ENCODE measurements at regions not wholly inside any gene's neighbourhood (a gene's known extent, or its start where the extent isn't known, plus 50 kb on each side); places are given as distances from the start of the nearest gene placed in this dataset.

DNA sequence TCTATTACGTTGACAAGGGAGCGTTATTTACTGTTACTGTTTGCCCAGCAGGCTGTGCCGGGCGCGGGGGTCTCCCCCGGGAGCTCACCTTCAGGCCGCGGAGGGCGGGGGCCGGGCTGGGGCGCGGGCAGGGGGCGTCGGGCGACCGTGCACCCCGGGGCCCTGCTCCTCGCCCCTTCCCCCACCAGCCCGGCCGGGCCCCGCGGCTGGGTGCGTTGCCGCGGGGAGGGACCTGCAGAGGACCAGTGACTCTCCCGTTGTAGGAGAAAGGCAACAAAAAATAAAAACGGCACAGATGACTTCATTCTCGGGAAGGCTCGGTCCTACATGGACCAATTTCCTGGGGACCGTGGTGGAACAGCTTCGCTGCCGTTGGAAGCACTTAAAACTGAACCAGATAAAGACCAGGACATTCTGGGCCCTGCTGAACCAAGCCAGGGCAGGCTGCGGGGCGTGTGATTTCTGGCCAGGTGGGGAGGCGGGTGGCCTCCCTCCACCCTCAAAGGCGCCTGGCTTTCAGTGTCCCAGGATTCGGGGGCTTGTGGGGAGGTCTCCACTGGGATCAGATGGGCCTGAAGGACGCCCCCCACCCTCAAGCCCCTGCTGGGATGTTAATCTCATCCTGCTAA lies 57.4 kb downstream of the IGLL1 start:
- no peaks in the 10 kb centered on the region for H3K9me3 ChIP-seq
- no peaks in the 10 kb centered on the region for H3K36me3 ChIP-seq
- peaks cover 6 to 44% (median 21%) of the 10 kb centered on the region in 12 donors for H3K4me1 ChIP-seq
- DNase-seq (peak in 4 of 5 donors; percentile 31 to 66 (median 36)), ATAC-seq (peak in 3 of 4 donors; percentile 11 to 37 (median 16))
- peaks cover 0 to 3% (median 0%) of the 10 kb centered on the region in 9 donors for H3K27me3 ChIP-seq
- H3K4me3 ChIP-seq: peak overlapping the region in 9 of 12 donors; percentile 49 to 63 (median 56)
- intact Hi-C loops (cut with DNase I): loop anchor here in 4 of 10 donors (2.0 to 10.0 kb wide), 2 partner anchors 16 to 218 kb away; no protein-coding TSS in a partner anchor
- H3K27ac ChIP-seq: peak overlapping the region; percentile 61 to 99 (median 92)
- no peak for TF ChIP-seq POLR2A (IDR thresholded peaks at IDR 0.05)
- TF ChIP-seq, protein P1, sequence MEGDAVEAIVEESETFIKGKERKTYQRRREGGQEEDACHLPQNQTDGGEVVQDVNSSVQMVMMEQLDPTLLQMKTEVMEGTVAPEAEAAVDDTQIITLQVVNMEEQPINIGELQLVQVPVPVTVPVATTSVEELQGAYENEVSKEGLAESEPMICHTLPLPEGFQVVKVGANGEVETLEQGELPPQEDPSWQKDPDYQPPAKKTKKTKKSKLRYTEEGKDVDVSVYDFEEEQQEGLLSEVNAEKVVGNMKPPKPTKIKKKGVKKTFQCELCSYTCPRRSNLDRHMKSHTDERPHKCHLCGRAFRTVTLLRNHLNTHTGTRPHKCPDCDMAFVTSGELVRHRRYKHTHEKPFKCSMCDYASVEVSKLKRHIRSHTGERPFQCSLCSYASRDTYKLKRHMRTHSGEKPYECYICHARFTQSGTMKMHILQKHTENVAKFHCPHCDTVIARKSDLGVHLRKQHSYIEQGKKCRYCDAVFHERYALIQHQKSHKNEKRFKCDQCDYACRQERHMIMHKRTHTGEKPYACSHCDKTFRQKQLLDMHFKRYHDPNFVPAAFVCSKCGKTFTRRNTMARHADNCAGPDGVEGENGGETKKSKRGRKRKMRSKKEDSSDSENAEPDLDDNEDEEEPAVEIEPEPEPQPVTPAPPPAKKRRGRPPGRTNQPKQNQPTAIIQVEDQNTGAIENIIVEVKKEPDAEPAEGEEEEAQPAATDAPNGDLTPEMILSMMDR (IDR thresholded peaks at IDR 0.05): no peak
- WGBS, 4 donors: 16 to 21% (median 18%) methylated on average over 36 to 38 of the region's 38 CpGs

DNA sequence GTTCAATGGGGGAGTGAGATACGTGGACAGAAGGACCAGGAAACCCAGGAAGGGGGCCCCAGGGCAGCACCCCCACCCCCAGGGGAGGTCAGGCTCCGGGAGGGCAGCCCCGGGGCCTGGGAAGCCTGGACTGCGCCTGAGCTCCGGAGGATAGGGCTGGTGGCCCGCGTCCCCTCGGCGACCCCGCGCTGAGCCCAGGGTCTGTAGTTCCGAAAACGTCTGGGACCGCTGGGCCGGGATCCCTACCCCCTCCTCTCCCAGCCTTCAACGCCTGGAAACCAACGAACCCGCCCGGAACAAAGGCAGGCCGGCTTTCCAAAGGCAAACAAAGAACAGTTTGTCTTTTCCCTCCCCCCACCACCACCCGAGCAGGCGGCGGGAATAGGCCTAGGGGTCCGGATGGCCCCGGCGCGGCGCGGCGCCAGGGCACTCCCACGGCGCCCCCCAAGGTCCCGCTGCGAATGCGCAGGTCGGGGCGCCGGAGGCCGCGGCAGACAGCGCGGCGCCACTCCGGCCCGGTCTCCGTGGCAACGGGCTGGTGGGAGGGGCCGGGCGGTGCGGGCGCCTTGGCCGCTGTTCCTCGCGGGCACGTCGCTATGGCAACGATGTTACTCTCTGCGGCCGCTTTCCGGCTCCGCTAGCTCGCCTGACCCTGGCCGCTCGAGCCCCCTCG lies 58.5 kb downstream of the IGLL1 start:
- H3K27me3 ChIP-seq: peaks cover 0 to 3% (median 0%) of the 10 kb centered on the region in 9 donors
- peak overlapping the region; percentile 84 to 99 (median 92) for H3K27ac ChIP-seq
- TF ChIP-seq, protein P1 (IDR thresholded peaks at IDR 0.05): peak in 6 of 12 donors; percentile 11 to 48 (median 35)
- peak in 1 of 2 donors; percentile 71 for TF ChIP-seq POLR2A (IDR thresholded peaks at IDR 0.05)
- intact Hi-C loops (cut with DNase I): loop anchor here in 4 of 10 donors (2.0 to 10.0 kb wide), 2 partner anchors 17 to 217 kb away; no protein-coding TSS in a partner anchor
- 1 to 3% (median 1%) methylated on average over 19 to 65 of the region's 65 CpGs for WGBS, 4 donors
- DNase-seq (peak; percentile 91 to 95 (median 92)), ATAC-seq (peak; percentile 83 to 96 (median 92))
- H3K36me3 ChIP-seq: no peaks in the 10 kb centered on the region
- peak overlapping the region; percentile 24 to 63 (median 55) for H3K4me3 ChIP-seq
- peaks cover 6 to 39% (median 21%) of the 10 kb centered on the region in 12 donors for H3K4me1 ChIP-seq
- H3K9me3 ChIP-seq: no peaks in the 10 kb centered on the region

DNA sequence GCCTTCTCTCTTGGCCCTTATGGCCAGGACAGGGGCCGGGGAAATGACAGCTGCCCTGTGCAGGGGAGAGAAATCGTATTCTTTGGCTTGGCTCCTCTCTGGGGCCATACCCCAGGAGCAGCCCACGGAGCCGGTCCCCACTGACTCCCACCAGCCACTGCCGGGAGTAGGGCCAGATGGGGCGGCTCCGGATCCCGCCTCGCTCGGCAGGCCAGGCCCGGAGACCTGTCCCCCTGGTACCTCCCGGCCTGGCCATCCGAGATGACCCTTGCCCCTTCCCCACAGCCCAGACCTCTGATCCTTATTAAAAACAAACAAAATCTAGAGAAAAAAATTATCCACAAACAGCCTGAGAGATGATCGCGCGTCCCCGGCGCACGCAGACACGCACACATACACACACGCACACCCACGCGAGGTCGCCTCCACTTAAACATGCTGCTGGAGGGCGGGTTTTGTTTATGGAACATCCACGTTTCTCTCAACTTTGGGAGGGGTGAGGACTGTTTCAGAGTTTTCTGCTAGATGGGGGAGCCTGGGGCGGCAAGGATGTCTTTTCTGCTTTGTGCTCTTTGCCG lies 59.1 kb downstream of the IGLL1 start:
- ATAC-seq (peak in 3 of 4 donors; percentile 6 to 20 (median 18)), DNase-seq (peak in 4 of 5 donors; percentile 27 to 66 (median 40))
- intact Hi-C loops (cut with DNase I): loop anchor here in 3 of 10 donors (10.0 kb wide), 1 partner anchor 216 kb away; no protein-coding TSS in a partner anchor
- no peak for TF ChIP-seq POLR2A (IDR thresholded peaks at IDR 0.05)
- TF ChIP-seq, protein P1 (IDR thresholded peaks at IDR 0.05): no peak
- Histone ChIP-seq H3K27ac (peak overlapping the region; percentile 84 to 99 (median 92)), H3K9me3 (no peaks in the 10 kb centered on the region), H3K36me3 (no peaks in the 10 kb centered on the region), H3K4me3 (peak overlapping the region; percentile 24 to 63 (median 55)), H3K4me1 (peaks cover 6 to 36% (median 21%) of the 10 kb centered on the region in 12 donors), H3K27me3 (peaks cover 0 to 3% (median 0%) of the 10 kb centered on the region in 9 donors)
- WGBS, 4 donors: 35 to 51% (median 44%) methylated on average over 26 to 28 of the region's 28 CpGs

Measured in heart left ventricle (tissue), 16 donors.